ENCODE measurements at regions not wholly inside any gene's neighbourhood (a gene's known extent, or its start where the extent isn't known, plus 50 kb on each side); places are given as distances from the start of the nearest gene placed in this dataset.
"Not testable (repeated sequence)": the region's sequence is repeated elsewhere in the genome, so short reads cannot be mapped to it uniquely, and the experiment has no call there.

GRCh38 chr4:55251896-55252295, 94.1 kb upstream of the SRD5A3 start:
- DNase-seq (ENCODE audit: low spot score): no peak

- DNase-seq (ENCODE audit: low spot score): no peak
Measured at GRCh38 chr4:55253948-55254593, 92.0 kb upstream of the SRD5A3 start.

DNA sequence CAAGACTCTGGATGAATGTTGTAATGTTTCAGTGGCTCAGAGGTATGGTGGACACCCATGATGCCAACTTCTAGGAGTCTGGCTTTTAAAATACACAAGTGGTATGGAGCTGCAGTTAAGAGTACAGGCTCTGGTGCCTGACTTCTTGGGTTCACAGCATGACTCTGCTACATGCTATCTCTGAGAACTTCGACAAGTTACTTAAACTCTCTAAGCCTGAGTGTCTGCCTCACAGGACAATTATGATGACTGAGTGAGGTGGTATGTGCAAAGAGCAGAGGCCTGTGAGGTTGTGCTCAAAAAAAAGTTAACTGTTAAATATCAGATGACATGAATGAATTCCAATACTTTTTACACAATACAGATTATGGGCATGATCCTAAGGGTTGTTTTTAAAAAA, 90.9 kb upstream of the SRD5A3 start:
- no peak for DNase-seq (ENCODE audit: low spot score)

- no peak for DNase-seq (ENCODE audit: low spot score)
Measured at GRCh38 chr4:55256787-55257186, 89.3 kb upstream of the SRD5A3 start.

- no peak for DNase-seq (ENCODE audit: low spot score)
Measured at GRCh38 chr4:55258152-55258865, 87.7 kb upstream of the SRD5A3 start.

GRCh38 chr4:55259294-55259693, 86.7 kb upstream of the SRD5A3 start:
- DNase-seq (ENCODE audit: low spot score): no peak

DNA sequence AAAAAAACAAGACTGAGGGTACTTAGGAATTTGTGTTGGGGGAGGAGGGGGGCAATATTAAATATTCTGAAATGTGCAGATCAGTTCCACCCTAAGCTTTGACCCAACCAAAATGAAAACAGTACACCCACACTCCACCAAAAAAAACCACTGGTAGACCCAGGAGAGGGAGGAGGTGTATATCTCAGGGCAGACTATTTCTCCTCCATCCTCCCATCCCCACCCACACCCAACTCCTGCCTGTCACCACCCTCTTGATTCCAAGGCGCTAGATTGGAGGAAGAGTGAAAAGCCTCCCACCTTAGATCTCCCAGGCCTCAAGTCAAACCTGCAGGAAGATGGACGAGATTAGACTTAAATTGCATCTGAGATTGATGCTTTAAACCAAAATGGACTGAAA, 76.6 kb upstream of the SRD5A3 start:
- DNase-seq (ENCODE audit: low spot score): no peak

DNA sequence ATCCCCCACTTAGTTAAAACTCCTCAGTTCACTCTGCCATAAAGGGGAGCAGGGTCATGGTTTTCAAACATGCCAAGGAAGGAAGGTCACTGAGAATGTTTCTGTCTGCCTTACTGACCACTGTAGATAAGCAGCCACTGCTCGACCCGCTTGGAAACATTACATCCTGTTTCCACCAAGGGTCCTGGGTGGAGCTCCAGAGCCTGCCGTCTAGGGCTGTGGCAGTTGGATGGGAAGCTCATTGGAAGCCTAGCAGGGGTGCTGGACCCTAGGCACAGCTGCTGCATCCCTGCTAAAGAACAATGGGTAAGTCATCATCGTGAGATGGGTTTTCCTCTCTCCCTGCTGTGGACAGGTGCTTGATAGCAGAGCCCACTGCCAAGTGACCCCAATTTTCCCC, 76.0 kb upstream of the SRD5A3 start:
- DNase-seq (ENCODE audit: low spot score): no peak

DNA sequence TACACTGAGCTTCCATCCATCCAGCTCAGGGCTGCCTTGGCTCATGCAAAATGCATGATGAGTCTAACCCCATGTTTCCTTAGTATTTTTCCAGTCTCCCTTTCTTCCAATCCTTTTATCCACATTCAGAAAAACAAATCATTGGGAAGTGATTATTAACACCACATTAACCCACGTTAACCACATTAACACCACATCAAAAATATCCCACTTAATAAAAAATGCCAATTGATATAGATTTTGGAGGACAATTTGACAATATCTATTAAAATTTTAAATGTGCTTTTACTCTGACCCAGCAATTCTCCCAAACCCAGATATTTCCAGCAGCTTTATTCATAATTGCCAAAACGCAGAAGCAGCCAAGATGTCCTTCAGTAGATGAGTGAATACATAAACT, 75.6 kb upstream of the SRD5A3 start:
- DNase-seq (ENCODE audit: low spot score): no peak

- DNase-seq (ENCODE audit: low spot score): no peak
Measured at GRCh38 chr4:55272102-55272501, 73.9 kb upstream of the SRD5A3 start.

GRCh38 chr4:55272589-55272988, 73.5 kb upstream of the SRD5A3 start:
- DNase-seq (ENCODE audit: low spot score): no peak

GRCh38 chr4:55277011-55277410, 69.0 kb upstream of the SRD5A3 start:
- no peak for DNase-seq (ENCODE audit: low spot score)

GRCh38 chr4:55278316-55278715, 67.7 kb upstream of the SRD5A3 start:
- no peak for DNase-seq (ENCODE audit: low spot score)

DNA sequence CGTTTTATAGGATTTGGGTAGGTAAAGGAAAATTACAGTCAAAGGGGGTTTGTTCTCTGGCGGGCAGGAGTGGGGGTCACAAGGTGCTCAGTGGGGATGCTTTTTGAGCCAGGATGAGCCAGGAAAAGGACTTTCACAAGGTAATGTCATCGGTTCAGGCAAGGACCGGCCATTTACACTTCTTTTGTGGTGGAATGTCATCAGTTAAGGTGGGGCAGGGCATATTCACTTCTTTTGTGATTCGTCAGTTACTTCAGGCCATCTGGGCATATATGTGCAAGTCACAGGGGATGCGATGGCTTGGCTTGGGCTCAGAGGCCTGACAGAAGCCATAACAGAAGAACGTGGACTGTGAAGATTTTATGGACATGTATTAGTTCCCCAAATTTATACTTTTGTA, 65.6 kb upstream of the SRD5A3 start:
- not testable (repeated sequence) for DNase-seq (ENCODE audit: low spot score)

- DNase-seq (ENCODE audit: low spot score): not testable (repeated sequence)
Measured at GRCh38 chr4:55281118-55281683, 64.8 kb upstream of the SRD5A3 start.

- DNase-seq (ENCODE audit: low spot score): no peak
Measured at GRCh38 chr4:55284331-55284730, 61.7 kb upstream of the SRD5A3 start.

GRCh38 chr4:55291227-55291640, 54.8 kb upstream of the SRD5A3 start:
- no peak for DNase-seq (ENCODE audit: low spot score)

DNA sequence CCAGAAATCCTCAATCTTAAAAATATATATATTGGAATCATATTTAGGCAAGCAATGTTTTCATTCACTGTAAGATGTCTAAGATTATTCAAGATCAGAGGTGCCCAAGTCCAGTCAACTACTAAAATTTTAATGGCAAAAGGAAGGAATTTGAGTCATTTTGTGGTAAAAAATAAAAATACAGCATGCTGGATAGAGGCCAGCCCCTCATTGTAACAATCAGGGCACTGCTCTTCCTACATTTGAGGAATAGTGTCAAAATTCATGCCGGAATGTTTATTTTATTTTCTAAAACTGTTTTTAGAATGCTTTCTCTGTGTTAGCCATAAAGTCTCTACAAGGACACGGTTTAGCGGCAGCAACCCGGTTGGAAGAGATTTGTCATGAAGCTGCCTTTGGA, 49.9 kb upstream of the SRD5A3 start:
- DNase-seq (ENCODE audit: low spot score): no peak

All from cerebellar cortex (tissue), 1 donor.